Neural crest cell (in vitro differentiated cells): ENCODE measurements at regions not wholly inside any gene's neighbourhood (a gene's known extent, or its start where the extent isn't known, plus 50 kb on each side); places are given as distances from the start of the nearest gene placed in this dataset.

ENCODE experiments used
- DNase-seq: peaks from one replicate; pipeline ENCODE4 v3.0.0; 2021; ENCODE audit warnings: low read depth, mixed read lengths, low spot score
- H3K27ac Mint-ChIP-seq: one replicate; pipeline ENCODE4 v1.8.0; 2021; ENCODE audit warnings: mild to moderate bottlenecking, mixed read lengths; ENCODE audit not compliant: unreplicated experiment
- H3K27me3 Mint-ChIP-seq: 2 replicates; pipeline ENCODE4 v1.8.0; 2021; ENCODE audit warnings: low read depth, mild to moderate bottlenecking, mixed read lengths
- H3K36me3 Mint-ChIP-seq: 2 replicates; pipeline ENCODE4 v1.8.0; 2021; ENCODE audit warnings: low read depth, mild to moderate bottlenecking, mixed read lengths
- H3K4me1 Mint-ChIP-seq: 2 replicates; pipeline ENCODE4 v1.8.0; 2021; ENCODE audit warnings: mixed read lengths
- H3K4me3 Mint-ChIP-seq: one replicate; pipeline ENCODE4 v1.8.0; 2021; ENCODE audit warnings: mild to moderate bottlenecking, mixed read lengths
- H3K9me3 Mint-ChIP-seq: 2 replicates; pipeline ENCODE4 v1.8.0; 2021; ENCODE audit warnings: mixed read lengths
- CTCF ChIP-seq: fragments of 200-600 bp; sonication (generic); conservative IDR thresholded peaks from 2 replicates; pipeline ENCODE4 v1.5.0; 2021; ENCODE audit warnings: antibody characterized with exemption, mild to moderate bottlenecking

- Mint-ChIP-seq H3K27ac (no peak overlapping the region), H3K4me1 (no peaks in the 10 kb centered on the region), H3K27me3 (no peaks in the 10 kb centered on the region), H3K9me3 (peaks cover 6% of the 10 kb centered on the region), H3K36me3 (no peaks in the 10 kb centered on the region), H3K4me3 (no peak overlapping the region)
- no peak for TF ChIP-seq CTCF
- no peak for DNase-seq
These were observed 1361.8 kb upstream of the EYS start for GRCh38 chr6:67068781-67069180.

GRCh38 chr6:67064323-67064722 is 1357.3 kb upstream of the EYS start:
- Mint-ChIP-seq H3K27me3 (no peaks in the 10 kb centered on the region), H3K36me3 (no peaks in the 10 kb centered on the region)
- no peak for TF ChIP-seq CTCF

GRCh38 chr6:67047996-67048395 is 1341.0 kb upstream of the EYS start:
- H3K4me1 Mint-ChIP-seq = no peaks in the 10 kb centered on the region
- no peaks in the 10 kb centered on the region for H3K36me3 Mint-ChIP-seq
- peaks cover 6% of the 10 kb centered on the region for H3K9me3 Mint-ChIP-seq
- TF ChIP-seq CTCF = no peak
- H3K27ac Mint-ChIP-seq = no peak overlapping the region
- H3K4me3 Mint-ChIP-seq = no peak overlapping the region
- H3K27me3 Mint-ChIP-seq = no peaks in the 10 kb centered on the region
- no peak for DNase-seq

More at GRCh38 chr6:67064323-67064722, 1357.3 kb upstream of the EYS start:
- peaks cover 10% of the 10 kb centered on the region for H3K9me3 Mint-ChIP-seq
- H3K4me3 Mint-ChIP-seq = no peak overlapping the region
- H3K27ac Mint-ChIP-seq = no peak overlapping the region
- DNase-seq = no peak
- no peaks in the 10 kb centered on the region for H3K4me1 Mint-ChIP-seq

GRCh38 chr6:67045076-67045475 is 1338.0 kb upstream of the EYS start:
- Mint-ChIP-seq H3K4me1 (no peaks in the 10 kb centered on the region), H3K36me3 (no peaks in the 10 kb centered on the region), H3K4me3 (no peak overlapping the region), H3K27ac (no peak overlapping the region), H3K27me3 (no peaks in the 10 kb centered on the region), H3K9me3 (peaks cover 6% of the 10 kb centered on the region)
- no peak for DNase-seq
- TF ChIP-seq CTCF = no peak

GRCh38 chr6:67031451-67031850 is 1324.4 kb upstream of the EYS start:
- Mint-ChIP-seq H3K36me3 (no peaks in the 10 kb centered on the region), H3K27ac (no peak overlapping the region), H3K9me3 (peaks cover 5% of the 10 kb centered on the region), H3K4me3 (no peak overlapping the region), H3K27me3 (no peaks in the 10 kb centered on the region), H3K4me1 (no peaks in the 10 kb centered on the region)
- no peak for DNase-seq
- no peak for TF ChIP-seq CTCF

- TF ChIP-seq CTCF = no peak
- Mint-ChIP-seq H3K4me3 (no peak overlapping the region), H3K27me3 (no peaks in the 10 kb centered on the region), H3K4me1 (no peaks in the 10 kb centered on the region), H3K9me3 (peaks cover 5% of the 10 kb centered on the region), H3K36me3 (no peaks in the 10 kb centered on the region), H3K27ac (no peak overlapping the region)
- no peak for DNase-seq
These were observed 1323.8 kb upstream of the EYS start for GRCh38 chr6:67030861-67031260.
